ENCODE measurements at regions not wholly inside any gene's neighbourhood (a gene's known extent, or its start where the extent isn't known, plus 50 kb on each side); places are given as distances from the start of the nearest gene placed in this dataset.

GRCh38 chr5:109496112-109496511, 86.3 kb upstream of the PJA2 start:
- no peak for TF ChIP-seq CTCF (IDR thresholded peaks at IDR 0.05)
- no peak for TF ChIP-seq POLR2A (IDR thresholded peaks at IDR 0.05)
- TF ChIP-seq POLR2AphosphoS5 (IDR thresholded peaks at IDR 0.05): no peak
- TF ChIP-seq EP300 (IDR thresholded peaks at IDR 0.05): no peak

Data from sigmoid colon (tissue), 4 donors.